ENCODE measurements at regions not wholly inside any gene's neighbourhood (a gene's known extent, or its start where the extent isn't known, plus 50 kb on each side); places are given as distances from the start of the nearest gene placed in this dataset.

- H3K4me3 ChIP-seq (ENCODE audit: low read length), result no peak overlapping the region
- H3K9me3 ChIP-seq (ENCODE audit: control insufficient read depth in 1 of 2, insufficient read depth in 1 of 2, low read length in 2 of 2), result no peaks in the 10 kb centered on the region
- ATAC-seq (ENCODE audit: poor library complexity) (no peak), DNase-seq (no peak)
- intact Hi-C loops (cut with DNase I, micrococcal nuclease), result no loop called here
- ChIA-PET CTCF (no interaction called here), POLR2A (no interaction called here)
- no peaks in the 10 kb centered on the region for H3K36me3 ChIP-seq (ENCODE audit: insufficient read depth, low read length)
- TF ChIP-seq CTCF (IDR thresholded peaks at IDR 0.05), result no peak
- Mint-ChIP-seq H3K36me3 (ENCODE audit: low read depth) (no peaks in the 10 kb centered on the region), H3K4me1 (ENCODE audit: low read depth) (no peaks in the 10 kb centered on the region), H3K9me3 (peaks cover 20% of the 10 kb centered on the region), H3K27ac (no peak overlapping the region), H3K27me3 (no peaks in the 10 kb centered on the region), H3K4me3 (no peak overlapping the region)
- no peaks in the 10 kb centered on the region for H3K27me3 ChIP-seq (ENCODE audit: control insufficient read depth in 1 of 2, insufficient read depth in 2 of 2, low read length in 2 of 2)
- no peak overlapping the region for H3K27ac ChIP-seq (ENCODE audit: low read depth in 1 of 2, low read length in 2 of 2)
- H3K4me1 ChIP-seq (ENCODE audit: insufficient read depth, low read length), result no peaks in the 10 kb centered on the region
Observed at GRCh38 chr9:25960178-25960577, 281.9 kb upstream of the TUSC1 start.

DNA sequence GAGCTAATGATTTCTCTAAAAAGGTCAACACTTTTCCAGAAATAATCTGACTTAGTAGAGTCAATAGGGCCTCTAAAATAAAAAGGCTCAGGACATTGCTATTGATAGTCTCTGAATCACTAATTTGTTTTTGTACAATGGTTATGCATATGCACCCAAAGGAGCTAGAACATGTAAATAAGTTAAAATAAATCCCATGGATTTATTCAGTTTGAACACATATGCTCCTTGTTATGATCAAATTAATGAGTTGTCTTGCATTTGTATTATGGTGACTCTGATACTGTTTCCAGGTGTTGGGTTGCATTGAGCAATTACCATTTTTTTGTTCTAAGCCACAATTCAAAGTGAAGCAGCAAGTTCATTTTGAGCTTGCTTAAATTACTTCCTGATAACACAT is 276.0 kb upstream of the TUSC1 start:
- Histone ChIP-seq H3K36me3 (ENCODE audit: insufficient read depth, low read length) (no peaks in the 10 kb centered on the region), H3K9me3 (ENCODE audit: control insufficient read depth in 1 of 2, insufficient read depth in 1 of 2, low read length in 2 of 2) (peaks cover 0 to 7% of the 10 kb centered on the region in 2 experiments), H3K27ac (ENCODE audit: low read depth in 1 of 2, low read length in 2 of 2) (no peak overlapping the region), H3K4me3 (ENCODE audit: low read length) (no peak overlapping the region), H3K4me1 (ENCODE audit: insufficient read depth, low read length) (no peaks in the 10 kb centered on the region), H3K27me3 (ENCODE audit: control insufficient read depth in 1 of 2, insufficient read depth in 2 of 2, low read length in 2 of 2) (no peaks in the 10 kb centered on the region)
- no peak overlapping the region for H3K4me3 Mint-ChIP-seq
- intact Hi-C loops (cut with DNase I, micrococcal nuclease), result no loop called here
- no peak overlapping the region for H3K27ac Mint-ChIP-seq
- TF ChIP-seq CTCF (IDR thresholded peaks at IDR 0.05), result no peak
- H3K9me3 Mint-ChIP-seq, result peaks cover 17% of the 10 kb centered on the region
- ChIA-PET POLR2A (no interaction called here), CTCF (no interaction called here)
- no peaks in the 10 kb centered on the region for H3K4me1 Mint-ChIP-seq (ENCODE audit: low read depth)
- no peaks in the 10 kb centered on the region for H3K27me3 Mint-ChIP-seq
- no peaks in the 10 kb centered on the region for H3K36me3 Mint-ChIP-seq (ENCODE audit: low read depth)
- DNase-seq, result no peak
- ATAC-seq (ENCODE audit: poor library complexity), result no peak

GRCh38 chr9:25948182-25948581 is 269.9 kb upstream of the TUSC1 start:
- POLR2A ChIA-PET, result no interaction called here
- Histone ChIP-seq H3K9me3 (ENCODE audit: control insufficient read depth in 1 of 2, insufficient read depth in 1 of 2, low read length in 2 of 2) (peaks cover 0 to 14% of the 10 kb centered on the region in 2 experiments), H3K36me3 (ENCODE audit: insufficient read depth, low read length) (no peaks in the 10 kb centered on the region), H3K27ac (ENCODE audit: low read depth in 1 of 2, low read length in 2 of 2) (no peak overlapping the region), H3K27me3 (ENCODE audit: control insufficient read depth in 1 of 2, insufficient read depth in 2 of 2, low read length in 2 of 2) (no peaks in the 10 kb centered on the region), H3K4me1 (ENCODE audit: insufficient read depth, low read length) (no peaks in the 10 kb centered on the region), H3K4me3 (ENCODE audit: low read length) (no peak overlapping the region)
- DNase-seq (no peak), ATAC-seq (ENCODE audit: poor library complexity) (no peak)
- CTCF ChIA-PET, result no interaction called here
- peaks cover 27% of the 10 kb centered on the region for H3K9me3 Mint-ChIP-seq
- no peak overlapping the region for H3K27ac Mint-ChIP-seq
- intact Hi-C loops (cut with DNase I, micrococcal nuclease), result no loop called here
- no peak for TF ChIP-seq CTCF (IDR thresholded peaks at IDR 0.05)
- no peaks in the 10 kb centered on the region for H3K4me1 Mint-ChIP-seq (ENCODE audit: low read depth)
- H3K4me3 Mint-ChIP-seq, result no peak overlapping the region
- H3K27me3 Mint-ChIP-seq, result no peaks in the 10 kb centered on the region
- no peaks in the 10 kb centered on the region for H3K36me3 Mint-ChIP-seq (ENCODE audit: low read depth)

Data from CD4-positive, alpha-beta T cell (primary cell).